HK-2 (cell line): ENCODE measurements at regions not wholly inside any gene's neighbourhood (a gene's known extent, or its start where the extent isn't known, plus 50 kb on each side); places are given as distances from the start of the nearest gene placed in this dataset.
"Not testable (repeated sequence)": the region's sequence is repeated elsewhere in the genome, so short reads cannot be mapped to it uniquely, and the experiment has no call there.

ENCODE experiments used
- DNase-seq: peaks from one replicate; pipeline ENCODE4 v3.0.0-alpha.2; 2018; ENCODE audit not compliant: unreplicated experiment

- no peak for DNase-seq
These were observed 214.8 kb downstream of the TBC1D2B start for GRCh38 chr15:77862651-77863104.

DNA sequence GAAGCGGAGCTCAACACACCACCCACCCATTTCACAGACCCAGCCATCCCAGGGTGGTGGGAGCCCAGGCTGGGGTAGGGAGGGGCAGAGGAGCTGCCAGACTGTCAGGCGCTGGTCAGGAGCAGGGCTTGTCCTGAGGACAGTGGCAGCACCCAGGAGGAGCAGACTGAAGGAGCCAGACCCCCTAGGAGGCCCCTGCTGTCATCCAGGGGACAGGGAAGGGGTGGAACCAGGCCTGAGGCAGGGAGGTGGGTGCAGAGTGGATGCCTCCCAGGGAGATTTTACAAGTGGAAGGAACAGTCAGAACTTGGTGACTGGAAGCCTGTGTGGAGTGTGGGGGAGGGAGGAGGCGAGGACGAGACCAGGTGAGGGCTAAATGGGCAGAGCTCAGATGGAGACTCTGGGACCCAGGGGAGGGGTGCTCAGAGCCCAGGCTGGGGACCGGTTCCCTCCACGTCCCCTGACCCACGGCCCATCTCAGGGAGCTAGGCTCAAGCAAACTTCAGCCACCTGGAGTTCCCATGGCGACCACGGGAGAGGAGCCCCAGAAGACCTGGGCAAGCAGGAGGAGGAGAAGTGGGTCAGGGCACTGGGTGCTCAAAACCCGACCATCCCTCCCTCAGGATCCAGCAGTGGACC lies 215.4 kb downstream of the TBC1D2B start:
- not testable (repeated sequence) for DNase-seq

DNA sequence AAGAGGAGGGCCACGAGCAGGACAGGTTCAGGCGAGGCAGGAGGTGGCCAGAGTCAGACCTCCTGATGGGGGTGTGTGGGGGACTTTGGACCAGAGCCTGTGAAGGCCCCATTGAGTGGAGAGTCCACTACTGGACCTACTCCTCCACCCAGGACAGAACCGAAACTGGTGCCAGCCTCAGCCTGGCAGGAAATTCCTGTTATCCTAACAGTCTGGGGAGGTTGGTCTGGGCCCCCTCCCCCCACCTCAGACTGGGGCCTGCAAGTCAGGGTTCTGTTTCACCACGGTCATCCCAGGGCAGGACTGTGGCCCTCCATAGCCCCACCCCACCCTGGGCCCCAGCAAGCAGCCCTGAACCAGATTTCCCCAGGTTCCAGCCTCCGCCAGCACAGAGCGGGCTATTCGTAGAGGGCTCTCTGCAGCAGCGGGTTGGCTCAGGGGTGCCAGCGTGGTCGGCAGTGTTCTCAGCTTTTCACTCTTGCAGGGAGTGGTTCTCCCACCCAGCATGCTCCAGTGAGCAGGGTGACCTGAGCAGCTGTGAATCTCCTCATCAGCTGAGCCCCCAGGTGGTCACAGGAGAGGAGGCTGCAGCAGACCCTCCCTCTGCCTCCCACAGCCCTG lies 217.3 kb downstream of the TBC1D2B start:
- no peak for DNase-seq

DNA sequence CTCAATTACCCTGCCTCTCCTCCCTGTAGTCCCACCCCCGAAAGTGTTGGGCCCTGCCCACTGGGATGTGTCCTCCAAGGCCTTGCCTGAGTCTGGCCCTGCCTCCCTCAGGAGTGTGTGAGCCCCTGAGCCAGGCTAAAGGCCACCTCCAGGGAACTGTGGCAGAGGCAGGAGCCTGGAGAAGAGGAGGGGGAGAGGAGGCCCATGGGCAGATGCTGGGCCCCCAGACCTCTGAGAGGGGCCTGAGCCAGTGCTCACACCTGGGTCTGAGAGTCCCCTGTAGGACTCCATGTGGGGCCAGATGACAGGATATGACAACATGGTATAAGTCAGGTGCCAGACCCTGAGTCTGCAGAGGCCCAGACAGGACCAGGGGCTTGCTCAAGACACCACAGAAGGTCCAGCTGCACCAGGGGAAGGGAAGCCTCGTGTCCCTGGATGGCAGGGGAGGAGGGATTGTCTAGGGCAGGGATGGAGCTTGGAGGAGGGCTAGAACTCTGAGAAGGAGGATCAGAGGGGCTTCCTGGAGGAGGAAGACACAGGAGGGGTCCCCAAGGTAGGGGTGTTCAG lies 217.9 kb downstream of the TBC1D2B start:
- DNase-seq: no peak

DNA sequence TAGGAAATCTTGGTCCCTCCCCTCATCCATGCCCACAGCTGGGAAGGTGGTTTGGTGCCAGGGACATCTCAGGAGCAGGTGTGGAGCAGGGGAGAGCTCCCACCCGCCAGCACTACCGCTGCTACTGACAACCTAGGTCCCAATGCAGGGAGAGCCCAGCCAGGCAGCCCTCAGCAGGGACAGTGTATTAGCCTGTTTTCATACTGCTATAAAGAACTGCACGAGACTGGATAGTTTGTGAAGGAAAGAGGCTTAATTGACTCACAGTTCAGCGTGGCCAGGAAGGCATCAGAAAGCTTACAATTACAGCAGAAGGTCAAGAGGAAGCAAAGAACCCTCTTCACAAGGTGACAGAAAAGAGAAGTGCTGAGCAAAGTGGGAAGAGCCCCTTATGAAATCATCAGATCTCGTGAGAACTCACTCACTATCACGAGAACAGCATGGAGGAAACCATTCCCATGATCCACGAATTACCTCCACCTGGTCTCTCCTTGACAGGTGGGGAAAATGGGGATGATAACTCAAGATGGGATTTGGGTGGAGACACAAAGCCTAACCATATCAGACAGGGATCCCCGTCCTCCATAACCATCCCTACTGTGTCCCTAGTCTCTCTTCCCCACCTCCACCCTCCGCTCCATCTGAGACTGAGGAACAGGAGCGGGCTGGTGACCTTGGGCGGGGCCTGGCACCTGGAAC lies 218.6 kb downstream of the TBC1D2B start:
- no peak for DNase-seq

DNA sequence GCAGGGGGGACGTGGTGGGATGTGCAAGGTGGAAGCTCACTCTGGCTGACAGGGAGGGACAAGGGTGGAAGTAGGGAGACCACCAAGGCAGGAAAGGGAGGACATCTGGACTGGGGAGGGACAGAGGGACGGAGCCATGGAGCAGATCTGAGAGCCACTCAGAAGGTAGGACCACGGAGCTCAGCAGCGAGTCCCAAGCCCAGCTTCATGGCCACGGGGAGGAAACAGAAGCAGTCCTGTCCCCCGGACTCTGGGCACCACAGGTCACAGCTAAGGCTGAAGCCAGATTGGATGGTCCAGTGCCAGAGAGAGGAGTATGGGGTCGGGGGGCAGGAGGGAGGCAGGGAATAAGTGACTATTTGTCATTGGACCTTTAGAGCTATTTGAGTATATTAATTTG lies 220.1 kb downstream of the TBC1D2B start:
- no peak for DNase-seq

DNA sequence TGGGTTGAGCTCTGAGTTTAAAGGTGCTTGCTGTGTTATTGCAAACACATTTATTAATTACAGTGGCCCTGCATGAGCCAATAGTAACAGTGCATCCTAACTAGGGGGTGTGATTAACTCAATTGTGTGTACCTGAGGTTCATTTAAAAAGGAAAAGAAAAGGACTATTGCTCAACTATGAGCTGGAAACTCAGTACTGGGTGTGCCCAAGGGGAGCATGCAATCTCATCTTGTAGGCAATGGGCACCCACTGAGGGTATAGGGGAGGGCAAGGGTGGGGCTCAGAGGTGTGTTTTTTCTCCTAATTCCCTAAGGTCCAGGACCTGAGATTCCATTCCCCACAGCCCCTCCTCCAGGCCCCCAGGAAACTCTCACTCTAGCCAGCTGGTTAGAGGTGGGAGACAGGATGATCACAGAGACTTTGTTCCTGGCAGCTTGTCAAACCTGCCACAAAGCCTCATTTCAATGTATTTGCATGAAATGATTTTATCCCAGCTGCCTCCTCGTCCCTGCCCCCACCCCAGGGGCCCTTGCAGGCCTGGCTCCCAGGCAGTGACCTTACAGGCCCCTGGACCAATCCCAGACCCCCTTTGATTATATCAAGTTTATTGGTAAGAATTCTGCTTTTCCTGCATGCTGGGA lies 220.7 kb downstream of the TBC1D2B start:
- DNase-seq: no peak

DNA sequence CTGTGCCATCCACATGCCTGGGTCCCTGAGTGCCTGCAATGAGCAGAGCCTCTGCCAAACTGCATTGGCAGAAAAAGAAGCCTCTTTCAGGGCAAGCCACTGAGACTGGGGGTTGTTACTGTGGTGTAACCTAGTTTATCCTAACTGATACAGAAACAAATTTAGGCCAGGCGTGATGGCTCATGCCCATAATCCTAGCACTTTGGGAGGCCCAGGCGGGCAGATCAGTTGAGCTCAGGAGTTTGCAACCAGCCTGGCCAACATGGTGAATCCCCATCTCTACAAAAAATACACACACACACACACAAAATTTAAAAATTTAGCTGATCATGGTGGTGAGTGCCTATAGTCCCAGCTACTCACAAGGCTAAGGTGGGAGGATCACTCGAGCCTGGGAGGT lies 221.6 kb downstream of the TBC1D2B start:
- DNase-seq: no peak

GRCh38 chr15:77854980-77855379 lies 222.3 kb upstream of the LINGO1 start:
- DNase-seq: no peak

DNA sequence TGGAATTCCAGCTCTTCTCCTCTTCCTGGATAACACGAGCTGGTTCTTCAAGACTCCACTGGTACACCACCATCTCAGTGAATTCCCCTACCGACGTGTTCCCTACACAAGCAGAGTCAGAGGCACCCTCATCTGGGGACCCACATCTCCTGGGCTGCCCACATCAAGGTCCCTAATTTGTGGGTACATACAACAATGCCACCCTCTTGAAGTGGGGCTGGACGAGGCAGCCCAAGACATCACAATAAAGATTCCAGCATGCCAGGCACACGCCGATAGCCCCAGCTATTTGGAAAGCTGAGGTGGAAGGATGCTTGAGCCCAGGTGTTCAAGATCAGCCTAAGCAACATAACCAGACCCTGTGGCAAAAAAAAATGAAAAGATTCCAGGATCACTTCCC lies 221.2 kb upstream of the LINGO1 start:
- DNase-seq: no peak

DNA sequence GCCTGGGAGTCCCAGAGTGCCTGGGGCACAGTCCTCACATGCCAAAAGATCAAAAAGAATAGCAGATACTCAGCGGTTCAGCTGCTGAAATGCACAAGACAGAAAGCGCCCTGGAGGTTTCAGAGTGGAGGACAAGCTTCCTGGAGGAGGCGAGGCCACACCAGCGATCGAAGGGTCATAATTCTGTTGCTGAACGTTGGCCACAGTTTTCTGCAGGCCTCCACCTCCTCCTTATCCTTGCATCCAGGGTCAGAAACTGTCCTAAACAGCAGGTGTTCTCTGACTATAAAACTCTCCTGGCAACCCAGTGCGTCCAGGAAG lies 220.3 kb upstream of the LINGO1 start:
- no peak for DNase-seq

- DNase-seq: no peak
These were observed 219.7 kb upstream of the LINGO1 start for GRCh38 chr15:77852241-77853007.

DNA sequence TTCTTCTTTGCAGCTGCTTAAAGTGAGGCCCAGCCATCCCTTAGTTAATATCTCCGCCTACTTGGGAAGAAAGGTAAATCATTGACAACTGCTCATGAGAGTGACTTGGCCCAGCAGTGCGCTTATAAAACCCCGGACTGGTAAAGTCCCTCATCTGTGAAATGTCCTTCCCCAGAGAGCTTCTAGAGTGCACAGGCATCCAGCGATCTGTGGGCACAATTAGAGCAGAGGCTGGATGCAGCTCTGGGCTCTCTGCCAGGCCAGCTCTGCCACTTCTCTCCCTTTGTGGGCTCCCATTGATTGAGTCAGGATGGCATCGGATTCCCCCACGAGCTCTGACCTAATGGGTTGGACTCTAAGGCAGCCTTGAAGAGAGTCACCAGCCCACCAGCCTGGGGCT lies 219.0 kb upstream of the LINGO1 start:
- peak; percentile 63 for DNase-seq

DNA sequence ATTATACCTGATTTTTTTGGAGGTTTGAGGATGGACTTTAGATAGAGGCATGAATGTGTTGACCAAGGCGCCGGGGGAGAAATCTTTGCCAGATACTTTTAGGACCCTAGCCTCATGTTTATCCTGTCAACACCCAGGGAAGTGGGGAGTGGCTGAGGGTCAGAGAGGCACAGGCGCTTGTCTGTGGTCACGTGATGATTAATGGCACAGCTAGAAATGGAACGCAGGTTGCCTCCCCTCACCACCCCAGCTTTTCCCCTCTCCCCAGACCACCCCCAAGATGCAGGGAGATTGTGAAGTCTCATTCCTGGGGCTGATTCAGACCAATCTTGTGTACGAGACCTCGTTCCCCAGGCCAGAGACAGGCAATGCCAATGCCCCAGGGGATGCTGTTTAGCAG lies 218.4 kb upstream of the LINGO1 start:
- no peak for DNase-seq

DNA sequence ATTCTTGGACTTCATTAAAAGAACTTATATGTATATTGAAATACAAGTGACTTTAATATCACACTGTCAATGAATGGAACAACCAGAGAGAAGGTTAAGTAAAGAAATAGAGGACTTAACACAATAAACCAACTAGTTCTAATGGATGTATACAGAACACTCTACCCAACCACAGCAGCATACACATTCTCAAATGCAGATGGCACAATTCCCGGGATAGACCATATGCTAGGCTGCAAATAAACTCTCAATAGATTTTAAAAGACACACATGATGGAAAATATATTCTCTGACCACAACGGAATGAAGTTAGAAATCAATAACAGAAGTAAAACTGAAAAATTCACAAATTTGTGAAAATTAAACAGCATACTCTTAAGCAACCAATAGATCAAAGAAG lies 214.3 kb upstream of the LINGO1 start:
- no peak for DNase-seq

DNA sequence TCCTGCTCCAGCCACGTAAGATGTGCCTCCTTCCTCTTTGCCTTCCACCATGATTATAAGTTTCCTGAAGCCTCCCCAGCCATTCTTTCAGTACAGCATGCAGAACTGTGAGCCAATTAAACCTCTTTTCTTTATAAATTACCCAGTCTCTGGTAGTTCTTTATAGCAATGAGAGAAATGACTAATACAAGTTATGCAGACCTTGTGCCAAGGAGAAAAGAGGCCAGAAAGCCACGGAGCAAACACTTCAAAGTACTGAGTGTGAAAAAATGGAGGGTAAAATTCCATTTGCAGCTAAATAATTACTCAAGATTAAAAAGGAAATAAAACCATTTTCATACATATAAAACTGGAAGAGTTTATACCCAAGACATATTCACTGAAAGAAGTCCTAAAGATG lies 213.6 kb upstream of the LINGO1 start:
- DNase-seq: no peak

- DNase-seq: no peak
These were observed 212.2 kb upstream of the LINGO1 start for GRCh38 chr15:77844798-77845446.

GRCh38 chr15:77843546-77843945 lies 210.8 kb upstream of the LINGO1 start:
- DNase-seq: no peak

GRCh38 chr15:77840991-77841775 lies 208.5 kb upstream of the LINGO1 start:
- DNase-seq: no peak
